K562 (cell line): ENCODE measurements at regions not wholly inside any gene's neighbourhood (a gene's known extent, or its start where the extent isn't known, plus 50 kb on each side); places are given as distances from the start of the nearest gene placed in this dataset.

Experiments used
- ATAC-seq: fragments of 200-7000 bp; cut with Tn5 transposase; 3 replicates; pipeline ENCODE4 v1.9.1; 2020; ENCODE audit warnings: moderate library complexity
- BruUV-seq: library from RNA; stranded (reverse); fragments of 400-500 nt; replicated peaks from 2 replicates; lab custom pipeline; 2021; lab: Mats Ljungman, UMichigan
- CTCF ChIA-PET: fragments of 300-600 bp; formaldehyde crosslinking; extraction: SDS; loops from one replicate; lab custom pipeline; 2021; ENCODE audit warnings: low intra/inter-chr PET ratio; lab: Yijun Ruan, JAX
- POLR2A ChIA-PET: fragments of 300-600, 350-650 bp; sonication (Branson Sonifier 250); formaldehyde crosslinking; extraction: SDS; loops from one replicate; lab custom pipeline; 2021; ENCODE audit warnings: antibody characterized with exemption, inconsistent platforms; lab: Yijun Ruan, JAX
- DNase-seq, 4 experiments: peaks; one replicate each; pipeline versions ENCODE4 v3.0.0 to v3.0.0-alpha.2; 2011 to 2018; ENCODE audit warnings: low spot score in 3 of 4, mixed read lengths in 3 of 4; ENCODE audit errors: extremely low read depth in 1 of 4
- FAIRE-seq: peaks from 2 replicates; lab custom pipeline; 2011; peaks lifted over from hg19 to GRCh38; lab: Jason Lieb, UNC
- H2AFZ ChIP-seq: 2 replicates; pipeline ENCODE4 v1.6.0; 2011; ENCODE audit warnings: low read depth, low read length, control low read depth, inconsistent platforms
- H3K27ac ChIP-seq: fragments of 200-600 bp; 3 replicates; pipeline ENCODE4 v1.8.0; 2011; ENCODE audit warnings: low read depth, mild to moderate bottlenecking, control low read depth, inconsistent platforms, low read length, moderate library complexity, mixed read lengths; ENCODE audit errors: extremely low read depth
- H3K27me3 ChIP-seq, 2 experiments: fragments of 300-600 bp in 1 of 2; 2 replicates in 1 of 2; 3 replicates in 1 of 2; pipeline versions ENCODE4 v1.6.0 to v1.8.0; 2011; ENCODE audit warnings: inconsistent platforms in 2 of 2, low read length in 2 of 2, mild to moderate bottlenecking in 1 of 2, mixed read lengths in 1 of 2, moderate library complexity in 1 of 2; ENCODE audit not compliant: control insufficient read depth in 2 of 2, insufficient read depth in 2 of 2
- H3K36me3 ChIP-seq: fragments of 300-600 bp; 3 replicates; pipeline ENCODE4 v1.8.0; 2011; ENCODE audit warnings: mild to moderate bottlenecking, low read length, inconsistent platforms; ENCODE audit not compliant: control insufficient read depth, insufficient read depth
- H3K4me1 ChIP-seq, 2 experiments: fragments of 200-600 bp in 1 of 2; replicated peaks in 1 of 2; 2 replicates in 1 of 2; 3 replicates in 1 of 2; pipeline versions ENCODE4 v1.5.1 to v1.8.0; 2011; ENCODE audit warnings: inconsistent platforms in 2 of 2, low read length in 2 of 2, mild to moderate bottlenecking in 1 of 2, mixed read lengths in 1 of 2, moderate library complexity in 1 of 2; ENCODE audit not compliant: control insufficient read depth in 2 of 2, insufficient read depth in 2 of 2
- H3K4me2 ChIP-seq: 2 replicates; pipeline ENCODE4 v1.6.1; 2011; ENCODE audit warnings: low read length, control low read depth, inconsistent platforms, mixed read lengths; ENCODE audit not compliant: insufficient read depth
- H3K4me3 ChIP-seq: fragments of 200-600 bp; sonication (generic), shearing (Covaris generic); 2 replicates; pipeline ENCODE4 v1.5.1; 2016; ENCODE audit warnings: control low read depth, inconsistent platforms
- H3K79me2 ChIP-seq: fragments of 200-600 bp; 3 replicates; pipeline ENCODE4 v1.8.0; 2011; ENCODE audit warnings: low read length, inconsistent platforms; ENCODE audit not compliant: control insufficient read depth, insufficient read depth
- H3K9ac ChIP-seq, 2 experiments: 2 replicates each; pipeline versions ENCODE4 v1.6.0 to v1.6.1; 2011; ENCODE audit warnings: low read depth in 2 of 2, low read length in 2 of 2, control low read depth in 1 of 2, inconsistent platforms in 1 of 2, mild to moderate bottlenecking in 1 of 2, mixed read lengths in 1 of 2; ENCODE audit not compliant: insufficient read depth in 1 of 2
- H3K9me1 ChIP-seq: one replicate; pipeline ENCODE4 v1.6.0; 2011; ENCODE audit warnings: inconsistent platforms, mild to moderate bottlenecking, low read length, moderate library complexity; ENCODE audit not compliant: control insufficient read depth, insufficient read depth
- H3K9me3 ChIP-seq: replicated peaks from 2 replicates; pipeline ENCODE4 v1.5.1; 2011; ENCODE audit warnings: low read depth, low read length, inconsistent platforms; ENCODE audit not compliant: control insufficient read depth, insufficient read depth
- H4K20me1 ChIP-seq: replicated peaks from 2 replicates; pipeline ENCODE4 v1.6.1; 2011; ENCODE audit warnings: low read length, inconsistent platforms, mixed read lengths; ENCODE audit not compliant: control insufficient read depth, insufficient read depth
- ATF7 ChIP-seq: fragments of 450-650 bp; IDR thresholded peaks from 2 replicates; pipeline ENCODE4 v1.7.1; 2014; ENCODE audit warnings: mild to moderate bottlenecking, moderate library complexity
- BRD4 ChIP-seq: fragments of 200-600 bp; sonication (generic); IDR thresholded peaks from 2 replicates; pipeline ENCODE4 v1.6.1; 2017; ENCODE audit warnings: inconsistent platforms
- BRF2 ChIP-seq: IDR thresholded peaks from 3 replicates; pipeline ENCODE4 v1.6.1; 2011; ENCODE audit warnings: borderline replicate concordance, mild to moderate bottlenecking; ENCODE audit not compliant: insufficient read length, insufficient read depth
- CCAR2 ChIP-seq: fragments of 200-400 bp; formaldehyde crosslinking; IDR thresholded peaks from 2 replicates; pipeline ENCODE4 v1.6.1; 2017; ENCODE audit warnings: mild to moderate bottlenecking, low read depth, low read length
- E2F8 ChIP-seq: fragments of 450-650 bp; IDR thresholded peaks from 2 replicates; pipeline ENCODE4 v1.7.1; 2018; ENCODE audit warnings: mild to moderate bottlenecking, low read depth; ENCODE audit not compliant: partially characterized antibody
- EP300 ChIP-seq: IDR thresholded peaks from 2 replicates; pipeline ENCODE4 v1.6.1; 2012; ENCODE audit warnings: low read length, improper control_type of control experiment
- GTF2A2 ChIP-seq: IDR thresholded peaks from 2 replicates; pipeline ENCODE4 v1.6.1; 2016; ENCODE audit warnings: mild to moderate bottlenecking, missing genetic modification characterization, missing compliant biosample characterization
- MAFK ChIP-seq: IDR thresholded peaks from 2 replicates; pipeline ENCODE4 v1.6.1; 2011; ENCODE audit warnings: low read length, improper control_type of control experiment
- MAX ChIP-seq: sonication (generic); formaldehyde crosslinking; IDR thresholded peaks from 2 replicates; pipeline ENCODE4 v1.9.0; 2022; ENCODE audit warnings: mild to moderate bottlenecking, missing genetic modification reagents
- NFIX ChIP-seq: fragments of 250-450 bp; sonication (Bioruptor Pico); IDR thresholded peaks from 2 replicates; pipeline ENCODE4 v1.4.0; 2020; ENCODE audit warnings: low read depth, mild to moderate bottlenecking, moderate library complexity
- RBM34 ChIP-seq: fragments of 200-400 bp; formaldehyde crosslinking; IDR thresholded peaks from 2 replicates; pipeline ENCODE4 v1.6.1; 2018; ENCODE audit warnings: low read length, borderline replicate concordance; ENCODE audit not compliant: insufficient read depth
- SMAD3 ChIP-seq: fragments of 450-650 bp; formaldehyde crosslinking; conservative IDR thresholded peaks from 2 replicates; pipeline ENCODE4 v1.4.0; 2020; ENCODE audit warnings: mild to moderate bottlenecking
- U2AF1 ChIP-seq: fragments of 200-400 bp; formaldehyde crosslinking; optimal IDR thresholded peaks from 2 replicates; pipeline ENCODE3; 2017; ENCODE audit warnings: mild to moderate bottlenecking, low read depth, low read length, moderate library complexity
- ZNF384 ChIP-seq: IDR thresholded peaks from 2 replicates; pipeline ENCODE4 v1.6.1; 2012; ENCODE audit warnings: low read depth, low read length, improper control_type of control experiment
- WGBS: fragments of 100-300 bp; shearing (Covaris generic); methylation state at CpG from one replicate; pipeline ENCODE4 v1.1.6; 2016; ENCODE audit warnings: low coverage, mixed read lengths; ENCODE audit not compliant: insufficient coverage; ENCODE audit errors: missing lambda C conversion rate; 5-methylcytosine and 5-hydroxymethylcytosine counted together
- in situ Hi-C: fragments of 300-500 bp; cut with MboI; formaldehyde crosslinking; loops from 4 replicates; pipeline ENCODE4 v1.15.0; 2018; ENCODE audit warnings: inconsistent platforms, mixed read lengths
- intact Hi-C: fragments of 100-400 bp; cut with micrococcal nuclease; formaldehyde crosslinking; loops from 2 replicates; pipeline ENCODE4 v1.14.2; 2022

- Histone ChIP-seq H3K4me1 (no peaks in the 10 kb centered on the region), H4K20me1 (no peaks in the 10 kb centered on the region), H3K27me3 (no peaks in the 10 kb centered on the region), H3K9me1 (no peaks in the 10 kb centered on the region), H3K9ac (no peak overlapping the region), H2AFZ (no peak overlapping the region), H3K27ac (no peak overlapping the region), H3K4me2 (no peak overlapping the region), H3K79me2 (no peaks in the 10 kb centered on the region), H3K9me3 (no peaks in the 10 kb centered on the region; the same call in 1 of the 2 replicates), H3K4me3 (no peak overlapping the region), H3K36me3 (no peaks in the 10 kb centered on the region)
- TF ChIP-seq SMAD3 (CRISPR knock-in tag): no peak
- TF ChIP-seq ZNF384: no peak
- no peak for TF ChIP-seq ATF7
- TF ChIP-seq CCAR2: no peak
- TF ChIP-seq MAX: no peak
- TF ChIP-seq RBM34: no peak
- TF ChIP-seq BRF2: no peak
- TF ChIP-seq NFIX: no peak
- no peak for TF ChIP-seq EP300
- no peak for TF ChIP-seq E2F8
- TF ChIP-seq MAFK: no peak
- no peak for TF ChIP-seq GTF2A2 (tag)
- no peak for TF ChIP-seq U2AF1
- no peak for TF ChIP-seq BRD4
- ATAC-seq (no peak), DNase-seq (no peak), FAIRE-seq (no peak)
- intact Hi-C loops: no loop called here
- WGBS: 0% methylated on average over 2 of the region's 2 CpGs
- in situ Hi-C loops: no loop called here
- ChIA-PET POLR2A (no interaction called here), CTCF (no interaction called here)
- no TSS peak for BruUV-seq
Measured at GRCh38 chr4:132934911-132935310, 214.2 kb upstream of the PCDH10 start.
